Uterus (tissue), 3 donors: ENCODE measurements at regions not wholly inside any gene's neighbourhood (a gene's known extent, or its start where the extent isn't known, plus 50 kb on each side); places are given as distances from the start of the nearest gene placed in this dataset.
A peak's percentile ranks its signal among the peaks of the same experiment; 100 is the strongest.

ENCODE experiments used
- DNase-seq, 2 donors: peaks; one replicate each; pipeline ENCODE4 v3.0.0-alpha.2; 2019 to 2020
- H3K27ac ChIP-seq, 2 donors: fragments of 200-600 bp; sonication (generic); 1 replicate in 1 of 2; 2 replicates in 1 of 2; pipeline ENCODE4 v1.5.1; 2016 to 2018
- H3K27me3 ChIP-seq, 2 donors: fragments of 200-600 bp; sonication (generic); one replicate each; pipeline ENCODE4 v1.5.1; 2018 to 2019; ENCODE audit warnings: control low read depth in 1 of 2
- H3K36me3 ChIP-seq, 2 donors: fragments of 200-600 bp; sonication (generic); one replicate each; pipeline ENCODE4 v1.5.1; 2019; ENCODE audit warnings: control low read depth in 1 of 2
- H3K4me1 ChIP-seq, 2 donors: fragments of 200-600 bp; sonication (generic); one replicate each; pipeline ENCODE4 v1.5.1; 2018 to 2019; ENCODE audit warnings: control low read depth in 1 of 2
- H3K4me3 ChIP-seq, 2 donors: fragments of 200-600 bp; sonication (generic); 1 replicate in 1 of 2; 2 replicates in 1 of 2; pipeline ENCODE4 v1.5.1; 2018 to 2019; ENCODE audit warnings: mild to moderate bottlenecking in 1 of 2
- H3K9me3 ChIP-seq, 2 donors: fragments of 200-600 bp; sonication (generic); one replicate each; pipeline ENCODE4 v1.5.1; 2019; ENCODE audit warnings: control low read depth in 1 of 2
- CTCF ChIP-seq, 4 experiments: fragments of 200-600 bp in 2 of 4; fragments of 450-650 bp in 2 of 4; sonication (generic) in 2 of 4; IDR thresholded peaks; one replicate each; pipeline ENCODE4 v1.5.1; 2016 to 2019; ENCODE audit warnings: antibody characterized with exemption in 4 of 4, mild to moderate bottlenecking in 2 of 4, moderate library complexity in 1 of 4
- POLR2A ChIP-seq, 2 donors: fragments of 450-650 bp; IDR thresholded peaks; one replicate each; pipeline ENCODE4 v1.6.1; 2016; ENCODE audit warnings: antibody characterized with exemption in 2 of 2, mild to moderate bottlenecking in 1 of 2, moderate library complexity in 1 of 2
- intact Hi-C: fragments of 100-400 bp; cut with DNase I; formaldehyde crosslinking; loops from one replicate; pipeline ENCODE4 v1.15.1; 2023; ENCODE audit warnings: low total_unique reads
- donor health status: DM: yes; HTN: yes; CAD: no.

- TF ChIP-seq POLR2A (IDR thresholded peaks at IDR 0.05), result no peak
- no peak for TF ChIP-seq CTCF (IDR thresholded peaks at IDR 0.05)
- Histone ChIP-seq H3K9me3 (no peaks in the 10 kb centered on the region), H3K27ac (no peak overlapping the region), H3K27me3 (no peaks in the 10 kb centered on the region), H3K4me3 (no peak overlapping the region), H3K36me3 (no peaks in the 10 kb centered on the region), H3K4me1 (no peaks in the 10 kb centered on the region)
- intact Hi-C loops, result no loop called here
- no peak for DNase-seq
These were observed 211.5 kb upstream of the C14orf180 start for GRCh38 chr14:104367866-104368750.

GRCh38 chr14:104368751-104369100 lies 210.8 kb upstream of the C14orf180 start:
- intact Hi-C loops, result no loop called here
- Histone ChIP-seq H3K4me3 (no peak overlapping the region), H3K27me3 (no peaks in the 10 kb centered on the region), H3K9me3 (no peaks in the 10 kb centered on the region), H3K4me1 (no peaks in the 10 kb centered on the region), H3K27ac (no peak overlapping the region), H3K36me3 (no peaks in the 10 kb centered on the region)
- TF ChIP-seq POLR2A (IDR thresholded peaks at IDR 0.05), result no peak
- TF ChIP-seq CTCF (IDR thresholded peaks at IDR 0.05), result no peak
- DNase-seq, result no peak

- no peak for DNase-seq
- H3K36me3 ChIP-seq, result no peaks in the 10 kb centered on the region
- no peaks in the 10 kb centered on the region for H3K9me3 ChIP-seq
- intact Hi-C loops, result no loop called here
- no peaks in the 10 kb centered on the region for H3K4me1 ChIP-seq
- TF ChIP-seq POLR2A (IDR thresholded peaks at IDR 0.05) (no peak), CTCF (IDR thresholded peaks at IDR 0.05) (no peak)
- no peak overlapping the region for H3K27ac ChIP-seq
- no peaks in the 10 kb centered on the region for H3K27me3 ChIP-seq
- no peak overlapping the region for H3K4me3 ChIP-seq
These were observed 210.4 kb upstream of the C14orf180 start for GRCh38 chr14:104369208-104369607.

- no peak overlapping the region for H3K27ac ChIP-seq
- no peaks in the 10 kb centered on the region for H3K9me3 ChIP-seq
- no peak overlapping the region for H3K4me3 ChIP-seq
- no peaks in the 10 kb centered on the region for H3K4me1 ChIP-seq
- no peaks in the 10 kb centered on the region for H3K36me3 ChIP-seq
- intact Hi-C loops, result no loop called here
- TF ChIP-seq POLR2A (IDR thresholded peaks at IDR 0.05), result no peak
- peak in 1 of 4 experiments; percentile 10 for TF ChIP-seq CTCF (IDR thresholded peaks at IDR 0.05)
- H3K27me3 ChIP-seq, result no peaks in the 10 kb centered on the region
- no peak for DNase-seq
These were observed 209.2 kb upstream of the C14orf180 start for GRCh38 chr14:104370256-104370870.

GRCh38 chr14:104371031-104371430 lies 208.5 kb upstream of the C14orf180 start:
- Histone ChIP-seq H3K27ac (no peak overlapping the region), H3K27me3 (no peaks in the 10 kb centered on the region), H3K9me3 (no peaks in the 10 kb centered on the region), H3K4me1 (no peaks in the 10 kb centered on the region), H3K4me3 (no peak overlapping the region), H3K36me3 (no peaks in the 10 kb centered on the region)
- TF ChIP-seq CTCF (IDR thresholded peaks at IDR 0.05) (no peak), POLR2A (IDR thresholded peaks at IDR 0.05) (no peak)
- DNase-seq, result no peak
- intact Hi-C loops, result no loop called here
